Inflammatory macrophage (primary cell): ENCODE measurements at regions not wholly inside any gene's neighbourhood (a gene's known extent, or its start where the extent isn't known, plus 50 kb on each side); places are given as distances from the start of the nearest gene placed in this dataset.
A peak's percentile ranks its signal among the peaks of the same experiment; 100 is the strongest.
"Not testable (repeated sequence)": the region's sequence is repeated elsewhere in the genome, so short reads cannot be mapped to it uniquely, and the experiment has no call there.

ENCODE experiments used
- DNase-seq, 2 donors: peaks; one replicate each; pipeline ENCODE4 v3.0.0-alpha.2; 2020 to 2022

DNA sequence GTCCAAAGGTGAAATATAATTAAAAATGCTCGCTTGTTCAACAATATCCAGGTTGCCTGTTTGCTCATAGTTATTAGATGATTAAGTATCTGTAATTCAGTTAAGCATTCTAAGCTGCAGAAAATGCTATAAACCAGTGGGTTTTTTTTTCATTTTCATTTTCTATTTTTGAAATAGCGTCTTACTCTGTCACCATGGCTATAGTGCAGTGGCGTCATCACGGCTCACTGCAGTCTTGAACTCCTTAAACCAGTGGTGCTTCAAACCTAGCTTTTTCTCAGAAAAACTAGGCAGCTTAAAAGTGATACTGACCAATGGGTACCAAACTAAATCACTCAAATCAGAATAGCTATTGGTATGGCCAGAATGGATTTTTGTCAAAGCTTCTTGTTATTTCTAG, 925.2 kb downstream of the TSN start:
- no peak for DNase-seq

DNA sequence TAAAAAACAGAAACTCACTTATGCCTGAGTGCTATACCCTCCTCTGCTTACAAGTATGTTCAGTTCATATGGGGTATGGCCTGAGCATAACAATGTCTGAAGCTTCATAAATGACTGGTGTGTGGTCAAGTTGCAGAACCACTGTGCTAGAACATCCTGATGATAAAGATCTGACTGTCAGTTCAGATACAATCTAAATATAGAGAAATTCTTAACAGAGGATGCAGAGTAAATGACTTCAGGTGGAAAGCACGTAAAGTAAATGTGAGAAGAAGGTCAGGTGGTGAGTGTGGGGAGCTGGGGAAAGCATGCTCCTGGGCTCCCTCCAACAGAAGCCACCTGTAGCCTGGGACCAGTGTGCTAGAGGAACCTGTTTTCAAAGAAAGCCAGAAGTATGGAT, 926.2 kb downstream of the TSN start:
- DNase-seq = no peak

DNA sequence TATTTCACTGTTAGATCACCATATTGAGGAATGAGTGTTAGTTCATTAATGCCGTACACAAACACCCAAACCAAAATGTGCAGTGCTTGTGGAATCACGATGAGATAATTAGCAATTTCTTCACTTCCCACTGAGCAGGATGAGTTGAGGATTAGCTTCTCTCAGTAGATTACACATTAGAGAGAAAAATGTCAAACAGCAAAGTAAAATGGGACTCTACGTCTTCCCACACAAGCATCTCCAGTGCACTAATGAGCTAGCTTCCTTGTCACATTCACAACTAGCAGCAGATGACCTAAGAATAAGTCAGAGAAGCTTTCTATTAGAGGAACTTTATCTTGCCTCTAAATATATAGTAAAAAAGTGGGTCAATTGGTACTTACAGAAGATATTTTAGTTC, 926.9 kb downstream of the TSN start:
- peak in 1 of 2 donors; percentile 17 for DNase-seq

DNA sequence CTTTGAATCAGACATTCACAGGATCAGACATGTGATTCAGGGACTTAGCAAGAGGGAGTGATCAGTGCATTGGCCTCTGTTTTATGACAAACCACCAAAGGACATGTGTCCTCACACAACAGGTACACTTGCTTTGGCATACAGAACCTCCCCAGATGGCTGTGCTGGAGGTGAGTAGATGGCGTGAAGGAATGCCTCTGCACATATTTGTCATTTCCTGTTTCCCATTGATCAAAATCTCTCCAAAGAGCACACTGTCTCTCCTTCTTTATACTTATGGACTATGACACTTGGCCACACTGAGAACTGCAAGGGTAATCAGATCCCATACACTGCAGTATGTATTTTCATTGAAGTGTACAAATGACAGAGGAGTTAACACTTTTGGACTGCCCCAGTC, 927.6 kb downstream of the TSN start:
- no peak for DNase-seq

DNA sequence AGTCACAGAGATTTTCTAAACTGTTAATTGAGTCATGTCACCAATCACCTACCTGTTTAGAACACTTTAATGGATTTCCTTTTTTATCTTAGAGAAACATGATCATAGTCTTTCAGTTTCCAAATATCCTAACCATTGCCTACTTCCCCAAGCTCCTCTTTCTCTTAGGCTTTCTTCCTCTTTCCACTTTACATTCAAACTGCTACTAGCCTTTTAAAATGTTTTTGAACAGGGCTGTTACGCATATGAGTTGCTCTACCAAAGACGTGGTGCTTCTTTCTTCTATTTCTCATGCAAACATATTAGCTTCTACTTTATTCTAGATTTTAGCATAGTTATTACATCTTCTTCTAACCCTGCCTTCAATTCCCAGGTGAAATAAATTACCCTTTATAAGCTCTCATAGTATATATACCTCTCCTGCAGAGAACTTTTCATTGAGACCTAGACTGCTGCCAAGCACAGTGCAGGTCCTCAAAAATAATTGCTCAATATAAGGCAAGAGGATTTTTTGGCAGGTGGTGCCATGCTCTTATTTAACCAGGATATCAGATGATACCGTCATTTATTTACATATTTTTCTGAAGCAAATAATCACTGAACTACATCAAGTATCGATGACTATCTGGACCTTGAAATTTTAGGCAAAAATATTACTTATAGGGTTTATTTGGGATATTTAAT, 937.1 kb downstream of the TSN start:
- peak in 1 of 2 donors; percentile 18 for DNase-seq

DNA sequence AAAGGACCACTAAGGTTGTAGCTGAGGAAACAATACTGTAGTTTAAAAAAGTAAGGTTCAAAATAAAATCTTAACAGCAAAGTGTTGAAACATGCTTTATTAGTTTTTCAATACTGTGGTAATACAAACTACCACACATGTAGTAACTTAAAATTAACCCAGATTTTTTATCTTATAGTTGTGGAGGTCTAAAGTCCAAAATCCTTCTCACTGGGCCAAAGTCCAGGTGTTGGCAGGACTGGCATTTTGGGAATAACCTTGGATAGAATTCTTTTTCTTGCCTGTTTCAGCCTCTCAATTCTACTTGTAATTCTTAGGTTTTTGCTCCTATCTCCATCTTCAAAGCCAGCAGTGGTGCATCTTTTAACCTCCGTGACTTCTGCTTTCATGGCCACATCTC, 942.0 kb downstream of the TSN start:
- no peak for DNase-seq

DNA sequence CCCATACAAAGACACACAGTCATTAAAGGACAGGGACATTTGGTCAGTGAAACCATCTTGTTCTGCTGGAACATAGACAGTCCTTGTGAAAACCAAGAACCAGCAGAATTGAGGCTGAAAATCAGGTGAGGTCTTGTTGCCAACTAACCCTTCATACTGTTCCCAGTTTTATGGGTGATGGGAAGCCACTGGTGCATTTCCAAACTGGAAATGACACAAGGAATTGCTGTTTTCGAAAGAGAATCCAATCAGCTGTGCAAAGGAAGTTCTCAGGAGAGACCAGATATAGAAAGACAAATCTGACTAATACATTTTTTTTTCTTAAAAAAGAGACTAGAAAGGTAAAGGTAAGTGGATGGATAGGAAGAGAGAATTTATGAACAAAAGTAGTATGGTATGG, 948.2 kb downstream of the TSN start:
- peak in 1 of 2 donors; percentile 5 for DNase-seq

DNA sequence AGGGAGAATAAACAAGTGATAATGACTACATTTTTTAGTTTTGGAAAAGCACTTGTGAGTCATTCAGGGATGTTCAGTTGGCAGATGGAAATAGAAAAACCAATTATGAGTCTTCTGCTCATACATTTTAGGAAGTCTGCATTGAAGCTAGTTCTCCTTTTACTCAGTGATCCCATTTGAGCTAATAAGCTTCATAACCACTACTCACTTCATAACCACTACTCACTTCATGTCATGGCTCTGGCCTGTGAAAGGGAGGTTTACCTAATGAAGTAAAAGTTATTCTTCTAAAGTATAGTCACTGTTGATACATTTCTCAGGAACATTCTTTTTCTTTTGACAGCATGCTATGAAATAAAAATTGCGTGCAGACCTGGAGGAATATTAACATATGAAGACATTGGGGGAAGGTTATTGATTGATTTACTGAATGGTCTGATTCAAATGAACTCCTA, 948.7 kb downstream of the TSN start:
- DNase-seq = peak in 1 of 2 donors; percentile 55

DNA sequence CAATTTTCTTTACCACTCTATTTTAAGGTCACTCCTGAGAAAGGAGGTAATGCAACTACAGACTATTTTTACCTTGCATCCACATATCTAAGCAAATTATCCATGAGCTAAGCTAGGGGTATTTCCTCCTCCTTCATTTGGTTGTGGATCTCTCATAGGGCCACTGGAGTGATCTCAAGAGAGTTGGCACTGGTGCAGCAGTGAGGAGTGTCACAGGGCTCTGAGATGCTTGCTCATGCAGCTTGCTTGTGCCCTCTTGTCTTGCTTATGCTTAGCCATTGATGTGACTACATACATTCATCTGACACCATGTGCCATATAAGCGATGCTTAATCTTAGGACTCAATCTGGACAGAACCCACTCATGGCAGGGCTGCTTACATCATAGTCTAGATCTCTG, 950.3 kb downstream of the TSN start:
- peak in 1 of 2 donors; percentile 8 for DNase-seq

DNA sequence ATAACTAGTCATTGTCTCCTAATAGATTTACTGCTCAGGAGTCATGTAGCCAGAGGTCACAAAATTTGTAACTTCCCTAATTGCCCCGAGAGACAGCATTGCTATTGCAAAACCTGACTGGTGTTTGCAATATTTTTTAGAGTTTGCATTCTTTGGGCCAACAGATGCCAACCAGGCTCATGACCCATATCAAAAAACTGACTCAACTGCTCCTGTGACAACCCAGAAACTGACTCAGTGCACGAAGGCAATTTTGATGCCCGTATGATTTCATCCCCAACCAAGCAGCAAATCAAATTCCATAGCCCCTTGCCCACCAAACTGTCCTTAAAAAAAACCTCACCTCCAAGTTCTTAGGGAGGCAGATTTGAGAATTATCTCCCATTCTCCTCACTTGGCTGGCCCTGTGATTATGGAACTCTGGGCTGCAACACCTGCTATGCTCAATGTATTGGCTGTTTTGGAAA, 951.3 kb downstream of the TSN start:
- peak; percentile 53 to 89 for DNase-seq

DNA sequence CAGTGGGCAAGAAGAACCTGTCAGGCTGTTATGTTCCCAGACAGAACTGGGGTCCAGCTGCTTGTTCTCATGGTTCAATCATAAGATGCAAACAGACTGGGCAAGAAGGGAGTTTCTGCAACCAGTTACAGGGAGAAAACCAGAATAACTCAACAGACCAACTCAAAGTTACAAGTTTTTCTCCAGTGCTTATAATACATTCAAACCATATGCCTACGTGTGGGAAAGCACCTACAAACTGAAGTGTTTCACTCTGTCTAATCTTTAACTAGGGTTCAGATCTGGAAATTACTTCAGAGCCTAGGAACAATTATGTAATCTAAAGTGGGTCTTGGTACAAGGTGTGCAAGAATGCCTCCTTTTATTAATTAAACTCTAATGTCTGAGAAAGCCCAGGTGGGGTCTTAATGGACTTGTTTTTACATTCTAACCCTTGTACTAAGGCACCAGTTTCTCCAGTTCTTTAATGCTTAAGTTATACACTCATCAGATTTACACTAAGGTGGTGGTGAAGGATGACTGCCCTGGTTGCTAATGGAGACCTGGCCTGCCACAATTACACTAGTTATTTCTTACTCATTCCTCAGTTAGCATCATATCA, 951.9 kb downstream of the TSN start:
- DNase-seq = no peak

DNA sequence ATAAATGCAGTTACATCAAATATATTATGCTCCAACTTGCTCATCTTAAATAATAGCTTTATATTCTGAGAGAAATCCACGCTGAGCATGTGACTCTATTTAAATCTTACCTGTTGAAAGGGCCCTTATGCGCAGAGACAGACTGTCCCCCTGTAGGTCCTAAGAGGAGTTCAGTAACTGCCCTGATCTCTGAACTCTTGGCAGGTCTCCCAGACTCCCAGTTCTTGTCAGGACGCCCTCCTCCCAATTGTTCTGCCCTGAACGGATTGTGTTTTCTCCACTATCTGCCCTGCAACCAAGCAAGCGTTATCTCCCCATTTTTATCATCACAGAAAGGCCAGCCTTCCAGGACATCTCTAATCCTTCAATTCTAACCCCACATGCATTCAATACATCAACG, 954.6 kb downstream of the TSN start:
- no peak for DNase-seq

DNA sequence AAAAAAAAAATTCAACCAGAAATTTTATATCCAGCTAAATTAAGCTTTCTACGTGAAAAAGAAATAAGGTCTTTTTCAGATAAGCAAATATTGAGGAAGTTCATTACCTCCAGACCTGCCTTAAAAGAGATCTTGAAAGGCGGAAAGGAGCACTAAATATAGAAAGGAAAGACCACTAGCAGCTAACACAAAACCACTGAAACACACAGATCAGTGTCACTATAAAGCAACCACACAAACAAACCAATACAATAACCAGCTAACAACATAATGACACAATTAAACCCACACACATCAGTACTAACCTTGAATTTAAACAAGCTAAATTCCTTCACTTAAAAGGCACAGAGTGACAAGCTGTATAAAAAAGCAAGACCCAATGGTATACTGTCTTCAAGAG, 958.3 kb downstream of the TSN start:
- no peak for DNase-seq

DNA sequence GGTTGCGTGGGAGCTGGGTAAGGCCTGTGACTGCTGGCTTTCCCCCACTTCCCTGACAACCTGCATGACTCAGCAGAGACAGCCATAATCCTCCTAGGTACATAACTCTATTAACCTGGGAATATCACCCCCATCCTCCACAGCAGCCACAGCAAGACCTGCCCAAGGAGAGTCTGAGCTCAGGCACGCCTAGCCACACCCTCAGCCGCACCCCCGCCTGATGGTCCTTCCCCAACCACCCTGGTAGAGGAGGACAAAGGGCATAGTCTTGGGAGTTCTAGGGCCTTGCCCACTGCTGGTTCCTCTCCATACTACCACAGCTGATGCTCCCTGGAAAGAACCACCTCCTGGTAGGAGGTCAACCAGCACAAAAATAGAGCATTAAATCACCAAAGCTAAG, 965.4 kb downstream of the TSN start:
- not testable (repeated sequence) for DNase-seq

DNA sequence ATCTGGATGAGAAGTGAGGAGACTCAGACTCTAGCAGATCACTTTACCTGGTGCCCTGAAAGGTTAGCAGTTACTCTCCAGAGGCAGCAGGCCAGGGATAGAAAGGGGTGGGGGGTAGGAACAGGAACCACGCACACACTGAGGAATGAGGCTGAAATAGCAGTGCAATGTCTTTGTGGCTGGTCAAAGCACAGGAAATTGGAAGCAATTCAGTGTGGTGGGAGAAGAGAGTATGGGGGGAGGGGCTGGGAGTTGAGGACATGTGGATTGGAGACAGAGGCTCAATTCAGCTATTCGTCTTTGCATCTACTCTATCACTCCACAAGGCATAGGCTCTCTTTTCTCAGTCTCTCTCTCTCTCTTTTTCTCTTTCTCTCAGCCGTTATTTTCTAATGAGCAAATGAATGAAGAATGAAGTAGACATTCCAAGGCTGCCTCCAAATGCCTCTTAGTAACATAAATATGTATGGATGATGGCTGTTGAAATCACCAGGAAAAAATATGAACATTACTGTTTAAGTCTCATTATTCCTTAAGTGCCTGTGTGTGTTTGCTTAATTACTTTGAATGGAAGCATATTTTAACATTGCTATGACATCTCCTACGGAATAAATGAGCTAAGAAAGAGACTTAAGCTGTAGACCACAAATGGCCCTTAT, 979.4 kb downstream of the TSN start:
- no peak for DNase-seq

DNA sequence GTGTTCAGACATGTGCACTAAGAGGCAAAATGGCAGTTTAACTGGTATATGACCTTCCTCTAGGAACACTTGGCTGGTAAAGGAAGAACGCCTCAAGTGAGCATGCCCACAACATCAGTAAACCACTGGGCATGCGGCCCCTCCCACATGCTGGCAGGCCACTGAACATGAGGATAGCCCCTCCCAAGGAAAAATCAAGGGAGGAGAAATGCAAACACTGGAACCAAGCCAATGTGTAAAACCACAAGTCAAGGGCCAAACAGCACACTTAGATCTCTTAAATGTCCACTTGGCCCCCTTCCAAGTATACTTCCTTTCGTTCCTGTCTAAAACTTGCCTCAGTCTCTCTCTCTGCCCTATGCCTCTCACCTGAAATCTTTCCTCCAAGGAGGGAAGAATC, 980.8 kb downstream of the TSN start:
- DNase-seq = no peak

DNA sequence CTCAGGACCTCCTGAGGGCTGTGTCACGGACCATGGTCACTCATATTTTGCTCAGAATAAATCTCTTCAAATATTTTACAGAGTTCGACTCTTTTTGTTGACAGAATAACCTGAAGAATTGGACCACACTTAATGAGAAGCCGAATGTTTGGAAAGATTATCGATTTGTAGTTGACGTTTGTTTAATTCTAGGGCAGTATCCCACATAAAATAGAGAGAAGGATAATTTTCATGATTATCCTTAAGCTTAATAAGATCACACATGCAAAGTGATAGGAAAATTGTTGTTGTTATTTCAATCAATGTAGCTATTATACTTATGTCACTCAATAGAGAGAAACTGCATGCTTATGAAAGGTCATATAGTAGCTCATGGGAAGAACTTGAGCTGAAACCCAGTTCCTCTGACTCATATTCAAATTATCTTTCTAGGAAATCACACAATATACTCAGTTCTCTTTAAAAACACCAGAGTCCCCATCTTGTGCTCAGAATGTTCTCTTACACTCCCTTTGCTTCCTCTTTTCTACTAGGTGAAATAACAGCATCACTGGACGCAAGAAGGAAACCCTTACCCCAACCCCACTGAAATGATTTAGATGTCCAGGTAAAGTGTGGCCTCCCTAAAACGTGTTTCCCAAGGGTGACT, 982.1 kb downstream of the TSN start:
- DNase-seq = peak; percentile 49 to 60

DNA sequence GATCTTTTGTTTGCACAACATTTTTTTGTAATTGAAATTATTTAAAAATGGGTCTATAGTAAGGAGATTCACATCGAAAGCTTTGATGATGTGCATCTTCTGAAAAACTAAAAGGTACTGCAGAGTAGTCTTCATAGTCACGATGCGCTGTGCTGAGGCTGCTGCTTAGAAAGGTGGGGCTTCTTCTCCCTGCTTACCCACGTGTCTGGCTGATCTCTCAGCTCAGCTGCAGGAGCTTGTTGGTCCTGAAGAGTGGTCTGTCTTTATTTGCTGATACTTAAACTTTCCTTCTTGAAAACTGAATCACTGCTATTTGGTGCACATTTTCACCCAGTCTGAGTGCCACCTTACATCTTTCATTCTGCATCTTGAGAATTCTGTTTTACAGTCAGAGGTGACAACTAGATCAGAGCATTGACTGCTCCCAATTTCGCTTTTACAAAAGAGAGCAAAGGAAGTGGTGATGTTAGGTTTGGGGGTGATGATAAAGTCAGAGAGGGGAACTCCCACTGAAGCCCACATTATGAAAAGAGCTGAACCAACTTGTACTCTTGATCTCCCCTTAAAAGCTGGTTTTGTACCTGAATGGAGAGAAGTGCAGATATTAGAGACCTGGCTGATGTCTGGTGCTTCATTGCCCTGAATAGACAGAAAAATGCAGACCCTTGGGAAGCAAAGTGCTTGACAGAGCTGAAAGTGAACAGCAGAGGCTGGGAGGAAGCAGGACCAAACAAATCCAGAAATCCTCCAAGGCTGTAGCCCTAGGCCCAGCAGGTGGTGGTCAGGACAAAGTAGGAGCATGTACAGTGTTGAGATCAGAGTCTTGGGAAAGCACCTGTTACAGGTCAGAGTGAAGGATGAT, 984.5 kb downstream of the TSN start:
- no peak for DNase-seq

DNA sequence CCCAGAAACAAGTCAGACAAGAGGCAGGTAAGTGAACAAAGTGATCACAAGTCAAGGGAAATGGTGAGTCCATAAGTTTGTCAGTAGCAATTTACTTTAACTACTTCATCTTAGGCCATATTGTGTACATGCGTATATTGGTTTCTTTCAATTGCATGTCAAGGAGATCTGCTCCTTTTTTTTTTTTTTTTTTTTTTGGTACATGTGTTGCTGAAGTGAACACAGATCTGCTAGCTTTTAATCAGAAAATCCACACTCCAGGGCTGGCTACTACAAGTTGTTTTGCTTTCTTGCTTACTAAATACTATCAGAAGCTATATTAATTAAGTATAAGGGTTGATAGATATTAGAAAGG, 985.1 kb downstream of the TSN start:
- no peak for DNase-seq

DNA sequence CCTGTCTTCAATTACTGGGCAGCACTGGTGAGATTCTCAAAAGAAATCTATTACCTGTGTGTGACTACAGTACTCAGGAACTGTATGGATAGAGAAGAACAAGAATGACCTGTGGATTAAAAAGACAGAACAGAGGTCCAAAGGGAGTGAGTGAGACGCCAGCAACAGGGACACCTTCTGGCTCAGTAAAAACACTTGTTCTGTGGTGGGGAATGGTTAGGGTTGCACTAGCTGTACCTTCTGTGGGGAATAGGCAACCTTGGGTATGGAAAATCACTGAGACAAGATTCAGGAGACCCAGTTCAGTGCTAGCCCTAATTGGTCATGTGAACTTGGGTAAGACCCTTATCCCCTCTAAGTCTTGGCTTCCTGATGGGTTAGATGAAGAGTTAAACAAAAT, 986.0 kb downstream of the TSN start:
- no peak for DNase-seq

DNA sequence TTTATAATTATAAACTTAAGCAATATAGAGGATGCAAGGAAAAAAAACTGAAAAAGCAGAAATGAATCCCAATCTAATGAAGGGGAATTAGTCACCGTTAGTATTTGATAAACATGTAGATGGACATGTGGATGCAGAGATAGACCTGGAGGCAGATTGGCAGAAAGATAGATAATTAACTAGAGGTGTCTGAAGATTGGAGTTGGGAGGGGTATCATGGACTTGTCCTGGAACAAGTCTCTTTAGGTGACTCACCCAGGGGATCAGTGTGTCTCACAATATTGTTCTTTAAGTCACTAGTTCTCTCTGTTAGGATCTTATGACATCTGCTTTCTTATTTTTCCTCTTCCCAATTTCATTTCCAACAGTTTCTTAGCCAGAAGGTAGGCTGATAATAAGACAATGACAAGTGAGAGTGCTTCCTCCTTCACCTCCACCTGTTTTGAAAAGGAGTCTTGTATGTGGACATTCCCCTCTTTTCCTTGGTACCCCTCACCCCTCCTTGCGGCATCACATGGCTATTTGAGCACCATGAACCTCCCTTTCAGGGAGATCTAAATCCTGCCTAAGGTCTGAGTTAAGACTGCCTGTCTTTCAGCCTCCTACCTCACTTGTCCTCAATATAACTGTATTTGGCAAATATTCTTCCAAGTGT, 987.7 kb downstream of the TSN start:
- DNase-seq = no peak

DNA sequence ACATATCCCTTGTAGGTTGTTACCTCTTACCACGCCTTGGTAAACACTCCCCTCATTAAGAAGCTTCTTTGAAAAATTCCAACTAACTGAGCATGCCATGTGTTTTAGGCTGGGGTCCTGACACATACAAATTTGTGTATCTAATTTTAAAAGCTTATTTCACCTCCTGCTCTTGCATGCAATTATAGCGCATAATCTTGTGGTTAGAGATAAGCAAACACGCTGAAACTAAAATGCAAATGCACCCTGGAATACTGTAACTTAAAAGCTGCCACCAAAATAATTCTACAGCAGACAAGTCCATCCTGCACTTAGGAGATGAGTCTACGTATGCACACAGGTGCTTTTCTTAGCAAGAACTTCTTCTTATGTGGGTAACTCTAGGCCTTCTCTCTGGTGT, 990.2 kb downstream of the TSN start:
- DNase-seq = no peak
